SK-N-SH (cell line): ENCODE measurements at regions not wholly inside any gene's neighbourhood (a gene's known extent, or its start where the extent isn't known, plus 50 kb on each side); places are given as distances from the start of the nearest gene placed in this dataset.

Experiments used
- CTCF ChIP-seq: fragments of 200-600 bp; sonication (generic); IDR thresholded peaks from 2 replicates; pipeline ENCODE4 v1.6.1; 2017; ENCODE audit warnings: antibody characterized with exemption, mild to moderate bottlenecking, moderate library complexity
- EZH2phosphoT487 ChIP-seq: fragments of 200-600 bp; sonication (generic); IDR thresholded peaks from 2 replicates; pipeline ENCODE4 v1.6.1; 2017; ENCODE audit warnings: low read depth, mixed run types, mild to moderate bottlenecking, antibody characterized with exemption, moderate library complexity, borderline replicate concordance
- FOXM1 ChIP-seq: IDR thresholded peaks from 2 replicates; pipeline ENCODE4 v1.4.0; 2012; ENCODE audit warnings: low read depth, mild to moderate bottlenecking
- MAX ChIP-seq: IDR thresholded peaks from 2 replicates; pipeline ENCODE4 v1.4.0; 2012; ENCODE audit warnings: low read depth
- NRF1 ChIP-seq: IDR thresholded peaks from 2 replicates; pipeline ENCODE4 v1.6.1; 2012; ENCODE audit warnings: low read depth, mild to moderate bottlenecking, low read length
- PBX3 ChIP-seq: IDR thresholded peaks from 2 replicates; pipeline ENCODE4; 2012
- RAD21 ChIP-seq: IDR thresholded peaks from 2 replicates; pipeline ENCODE4 v1.6.1; 2012; ENCODE audit warnings: mild to moderate bottlenecking, low read length
- REST ChIP-seq: IDR thresholded peaks from 2 replicates; pipeline ENCODE4 v1.6.1; 2012; ENCODE audit warnings: mild to moderate bottlenecking, low read depth, low read length, moderate library complexity
- RFX5 ChIP-seq: IDR thresholded peaks from 2 replicates; pipeline ENCODE4 v1.6.1; 2012; ENCODE audit warnings: mild to moderate bottlenecking, improper control_type of control experiment, low read length
- SMC3 ChIP-seq: IDR thresholded peaks from 2 replicates; pipeline ENCODE4 v1.6.1; 2012; ENCODE audit warnings: low read depth, low read length, improper control_type of control experiment

GRCh38 chr13:99829593-99830239 is 141.9 kb downstream of the ZIC5 start:
- TF ChIP-seq EZH2phosphoT487 (no peak), RFX5 (no peak), SMC3 (no peak), NRF1 (no peak), CTCF (no peak), RAD21 (no peak), MAX (no peak), REST (no peak), PBX3 (no peak), FOXM1 (no peak)
